Fibroblast of skin of back (primary cell): ENCODE measurements at regions not wholly inside any gene's neighbourhood (a gene's known extent, or its start where the extent isn't known, plus 50 kb on each side); places are given as distances from the start of the nearest gene placed in this dataset.

ENCODE experiments used
- DNase-seq: peaks from one replicate; pipeline ENCODE4 v3.0.0-alpha.2; 2013

- no peak for DNase-seq
Measured at GRCh38 chr6:74764486-74764885, 441.4 kb downstream of the COL12A1 start.

- DNase-seq = no peak
Measured at GRCh38 chr6:74762841-74763240, 443.0 kb downstream of the COL12A1 start.

GRCh38 chr6:74757813-74758212 lies 448.0 kb downstream of the COL12A1 start:
- DNase-seq = no peak

GRCh38 chr6:74756923-74757322 lies 448.9 kb downstream of the COL12A1 start:
- no peak for DNase-seq

GRCh38 chr6:74755778-74756177 lies 450.1 kb downstream of the COL12A1 start:
- peak; percentile 42 for DNase-seq

GRCh38 chr6:74755196-74755595 lies 450.7 kb downstream of the COL12A1 start:
- DNase-seq = no peak

- DNase-seq = no peak
Measured at GRCh38 chr6:74753883-74754600, 451.8 kb downstream of the COL12A1 start.

- no peak for DNase-seq
Measured at GRCh38 chr6:74752303-74752702, 453.6 kb downstream of the COL12A1 start.

GRCh38 chr6:74750826-74751225 lies 455.0 kb downstream of the COL12A1 start:
- DNase-seq = no peak

GRCh38 chr6:74749211-74750147 lies 456.4 kb downstream of the COL12A1 start:
- peak; percentile 63 for DNase-seq

- DNase-seq = no peak
Measured at GRCh38 chr6:74745670-74746069, 460.2 kb downstream of the COL12A1 start.

- DNase-seq = no peak
Measured at GRCh38 chr6:74742793-74743508, 462.9 kb downstream of the COL12A1 start.

- no peak for DNase-seq
Measured at GRCh38 chr6:74741646-74742045, 464.2 kb downstream of the COL12A1 start.

- DNase-seq = peak; percentile 90
Measured at GRCh38 chr6:74735304-74735703, 470.5 kb downstream of the COL12A1 start.

- DNase-seq = no peak
Measured at GRCh38 chr6:74734901-74735300, 471.0 kb downstream of the COL12A1 start.

GRCh38 chr6:74733830-74734620 lies 471.8 kb downstream of the COL12A1 start:
- DNase-seq = peak; percentile 29

- peak; percentile 93 for DNase-seq
Measured at GRCh38 chr6:74731931-74732330, 473.9 kb downstream of the COL12A1 start.

GRCh38 chr6:74731204-74731603 lies 474.6 kb downstream of the COL12A1 start:
- DNase-seq = peak; percentile 74

GRCh38 chr6:74720923-74721322 lies 484.9 kb downstream of the COL12A1 start:
- DNase-seq = peak; percentile 6

GRCh38 chr6:74717591-74717990 lies 488.3 kb downstream of the COL12A1 start:
- DNase-seq = no peak

GRCh38 chr6:74715355-74716085 lies 490.3 kb downstream of the COL12A1 start:
- peak; percentile 76 for DNase-seq
